ENCODE measurements at regions not wholly inside any gene's neighbourhood (a gene's known extent, or its start where the extent isn't known, plus 50 kb on each side); places are given as distances from the start of the nearest gene placed in this dataset.

DNA sequence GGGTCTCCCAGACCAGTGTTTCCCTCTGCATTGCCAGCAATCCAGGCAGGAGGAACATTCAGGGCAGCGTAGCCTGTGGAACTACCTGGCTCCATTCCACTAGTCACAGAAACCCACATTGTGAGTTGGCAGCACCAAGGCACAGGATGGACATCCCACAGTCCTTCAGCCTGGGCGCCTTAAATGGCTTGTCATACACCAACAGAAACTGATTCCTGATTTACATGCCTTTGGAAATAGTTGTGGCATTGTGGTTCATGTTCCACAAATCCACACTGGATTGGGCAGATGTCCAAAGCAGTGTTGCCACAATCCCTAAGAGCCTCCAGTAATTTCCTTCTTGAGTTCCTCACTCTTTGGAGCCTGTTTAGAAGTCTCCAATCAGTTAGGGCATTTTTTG is 225.6 kb downstream of the BLID start:
- 93% methylated on average over 2 of the region's 2 CpGs for WGBS
- no peaks in the 10 kb centered on the region for H3K9me3 ChIP-seq (ENCODE audit: control insufficient read depth in 2 of 2, insufficient read depth in 1 of 2, low read length in 1 of 2)
- no peaks in the 10 kb centered on the region for H3K36me3 ChIP-seq (ENCODE audit: control insufficient read depth in 2 of 2, insufficient read depth in 2 of 2, low read length in 1 of 2)
- no peak overlapping the region for H3K4me3 ChIP-seq (ENCODE audit: low read length in 2 of 2)
- DNase-seq (ENCODE audit: low read depth in 6 of 9, low spot score in 9 of 9) = no peak
- no peak overlapping the region for H3K27ac ChIP-seq (ENCODE audit: low read depth in 1 of 2, low read length in 1 of 2)
- H3K4me1 ChIP-seq (ENCODE audit: control insufficient read depth in 2 of 2, insufficient read depth in 2 of 2, low read length in 2 of 2) = no peaks in the 10 kb centered on the region
- no peaks in the 10 kb centered on the region for H3K27me3 ChIP-seq (ENCODE audit: control insufficient read depth in 2 of 2, insufficient read depth in 1 of 2, low read length in 1 of 2)

- H3K4me3 ChIP-seq (ENCODE audit: low read length in 2 of 2) = no peak overlapping the region
- no peak overlapping the region for H3K27ac ChIP-seq (ENCODE audit: low read depth in 1 of 2, low read length in 1 of 2)
- no peaks in the 10 kb centered on the region for H3K4me1 ChIP-seq (ENCODE audit: control insufficient read depth in 2 of 2, insufficient read depth in 2 of 2, low read length in 2 of 2)
- H3K27me3 ChIP-seq (ENCODE audit: control insufficient read depth in 2 of 2, insufficient read depth in 1 of 2, low read length in 1 of 2) = no peaks in the 10 kb centered on the region
- H3K36me3 ChIP-seq (ENCODE audit: control insufficient read depth in 2 of 2, insufficient read depth in 2 of 2, low read length in 1 of 2) = no peaks in the 10 kb centered on the region
- H3K9me3 ChIP-seq (ENCODE audit: control insufficient read depth in 2 of 2, insufficient read depth in 1 of 2, low read length in 1 of 2) = no peaks in the 10 kb centered on the region
- WGBS = 96% methylated on average over 1 of the region's 1 CpG
- no peak for DNase-seq (ENCODE audit: low read depth in 6 of 9, low spot score in 9 of 9)
Observed at GRCh38 chr11:121889931-121890330, 226.1 kb downstream of the BLID start.

DNA sequence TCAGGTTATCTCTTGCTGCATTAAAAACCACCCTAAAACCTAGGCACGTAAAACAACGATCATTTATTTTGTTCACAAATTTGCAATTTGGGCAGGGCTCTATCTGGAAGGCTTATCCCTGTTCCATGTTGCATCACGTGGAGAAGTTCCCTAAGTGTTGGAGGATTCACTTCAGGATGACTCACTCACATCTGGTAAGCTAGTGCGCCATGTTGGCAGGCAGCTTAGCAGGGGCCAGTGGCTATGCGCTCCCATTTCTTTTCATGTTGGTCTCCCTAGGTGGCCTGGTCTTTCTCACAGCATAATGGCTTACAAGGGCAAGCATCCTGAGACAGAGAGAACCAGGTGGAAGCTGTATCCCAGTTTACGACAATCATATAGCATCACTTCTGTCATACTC is 226.8 kb downstream of the BLID start:
- Histone ChIP-seq H3K4me3 (ENCODE audit: low read length in 2 of 2) (no peak overlapping the region), H3K4me1 (ENCODE audit: control insufficient read depth in 2 of 2, insufficient read depth in 2 of 2, low read length in 2 of 2) (no peaks in the 10 kb centered on the region), H3K36me3 (ENCODE audit: control insufficient read depth in 2 of 2, insufficient read depth in 2 of 2, low read length in 1 of 2) (no peaks in the 10 kb centered on the region), H3K27ac (ENCODE audit: low read depth in 1 of 2, low read length in 1 of 2) (no peak overlapping the region), H3K9me3 (ENCODE audit: control insufficient read depth in 2 of 2, insufficient read depth in 1 of 2, low read length in 1 of 2) (no peaks in the 10 kb centered on the region), H3K27me3 (ENCODE audit: control insufficient read depth in 2 of 2, insufficient read depth in 1 of 2, low read length in 1 of 2) (no peaks in the 10 kb centered on the region)
- DNase-seq (ENCODE audit: low read depth in 6 of 9, low spot score in 9 of 9) = no peak
- 96% methylated on average over 6 of the region's 6 CpGs for WGBS

- 97% methylated on average over 4 of the region's 4 CpGs for WGBS
- H3K4me3 ChIP-seq (ENCODE audit: low read length in 2 of 2) = no peak overlapping the region
- no peak overlapping the region for H3K27ac ChIP-seq (ENCODE audit: low read depth in 1 of 2, low read length in 1 of 2)
- DNase-seq (ENCODE audit: low read depth in 6 of 9, low spot score in 9 of 9) = no peak
- H3K27me3 ChIP-seq (ENCODE audit: control insufficient read depth in 2 of 2, insufficient read depth in 1 of 2, low read length in 1 of 2) = no peaks in the 10 kb centered on the region
- no peaks in the 10 kb centered on the region for H3K9me3 ChIP-seq (ENCODE audit: control insufficient read depth in 2 of 2, insufficient read depth in 1 of 2, low read length in 1 of 2)
- H3K36me3 ChIP-seq (ENCODE audit: control insufficient read depth in 2 of 2, insufficient read depth in 2 of 2, low read length in 1 of 2) = no peaks in the 10 kb centered on the region
- no peaks in the 10 kb centered on the region for H3K4me1 ChIP-seq (ENCODE audit: control insufficient read depth in 2 of 2, insufficient read depth in 2 of 2, low read length in 2 of 2)
Observed at GRCh38 chr11:121887976-121888557, 227.9 kb downstream of the BLID start.

- Histone ChIP-seq H3K27ac (ENCODE audit: low read depth in 1 of 2, low read length in 1 of 2) (no peak overlapping the region), H3K4me1 (ENCODE audit: control insufficient read depth in 2 of 2, insufficient read depth in 2 of 2, low read length in 2 of 2) (no peaks in the 10 kb centered on the region), H3K4me3 (ENCODE audit: low read length in 2 of 2) (no peak overlapping the region), H3K9me3 (ENCODE audit: control insufficient read depth in 2 of 2, insufficient read depth in 1 of 2, low read length in 1 of 2) (no peaks in the 10 kb centered on the region), H3K27me3 (ENCODE audit: control insufficient read depth in 2 of 2, insufficient read depth in 1 of 2, low read length in 1 of 2) (no peaks in the 10 kb centered on the region), H3K36me3 (ENCODE audit: control insufficient read depth in 2 of 2, insufficient read depth in 2 of 2, low read length in 1 of 2) (no peaks in the 10 kb centered on the region)
- 97% methylated on average over 3 of the region's 3 CpGs for WGBS
- DNase-seq (ENCODE audit: low read depth in 6 of 9, low spot score in 9 of 9) = no peak
Observed at GRCh38 chr11:121887569-121887968, 228.4 kb downstream of the BLID start.

GRCh38 chr11:121886996-121887395 is 229.0 kb downstream of the BLID start:
- Histone ChIP-seq H3K36me3 (ENCODE audit: control insufficient read depth in 2 of 2, insufficient read depth in 2 of 2, low read length in 1 of 2) (no peaks in the 10 kb centered on the region), H3K4me1 (ENCODE audit: control insufficient read depth in 2 of 2, insufficient read depth in 2 of 2, low read length in 2 of 2) (no peaks in the 10 kb centered on the region), H3K27me3 (ENCODE audit: control insufficient read depth in 2 of 2, insufficient read depth in 1 of 2, low read length in 1 of 2) (no peaks in the 10 kb centered on the region), H3K4me3 (ENCODE audit: low read length in 2 of 2) (no peak overlapping the region), H3K27ac (ENCODE audit: low read depth in 1 of 2, low read length in 1 of 2) (no peak overlapping the region), H3K9me3 (ENCODE audit: control insufficient read depth in 2 of 2, insufficient read depth in 1 of 2, low read length in 1 of 2) (no peaks in the 10 kb centered on the region)
- WGBS = 97% methylated on average over 2 of the region's 2 CpGs
- DNase-seq (ENCODE audit: low read depth in 6 of 9, low spot score in 9 of 9) = no peak

DNA sequence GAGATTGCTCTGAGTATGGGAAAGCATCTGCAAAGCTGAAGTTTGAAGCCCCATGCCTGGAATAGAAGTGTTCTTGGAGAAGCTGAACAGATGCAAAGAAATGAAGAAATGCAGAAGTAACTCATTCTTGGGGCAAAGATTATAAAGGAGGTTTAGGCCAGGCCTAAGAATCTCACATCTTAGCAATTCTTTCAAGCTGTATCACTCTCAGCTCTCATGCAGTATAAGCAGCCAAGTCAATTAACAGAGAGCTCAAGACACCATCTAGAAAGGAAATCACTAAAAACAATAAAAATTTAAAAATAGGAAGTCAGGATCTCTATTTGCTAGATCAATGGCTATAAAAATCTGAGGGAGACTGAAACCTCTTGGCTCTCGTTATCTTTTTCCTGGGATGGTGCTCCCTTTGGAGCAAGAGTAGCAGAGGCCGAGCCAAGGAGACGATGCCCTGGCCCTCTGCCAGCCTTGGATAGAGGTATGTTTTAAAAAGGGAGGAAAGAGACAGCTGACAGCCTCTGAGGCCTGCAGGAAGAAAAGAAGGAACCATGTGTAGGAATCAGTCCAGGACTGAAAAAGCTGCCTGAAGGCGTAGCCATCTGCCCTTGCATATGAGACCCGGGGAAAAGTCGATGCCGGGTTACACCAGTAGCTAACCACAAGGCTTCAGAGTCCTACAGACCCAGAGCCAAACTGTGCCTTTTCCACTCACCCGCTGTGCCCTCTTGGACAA is 229.8 kb downstream of the BLID start:
- Histone ChIP-seq H3K36me3 (ENCODE audit: control insufficient read depth in 2 of 2, insufficient read depth in 2 of 2, low read length in 1 of 2) (no peaks in the 10 kb centered on the region), H3K4me3 (ENCODE audit: low read length in 2 of 2) (no peak overlapping the region), H3K27me3 (ENCODE audit: control insufficient read depth in 2 of 2, insufficient read depth in 1 of 2, low read length in 1 of 2) (no peaks in the 10 kb centered on the region), H3K27ac (ENCODE audit: low read depth in 1 of 2, low read length in 1 of 2) (no peak overlapping the region), H3K4me1 (ENCODE audit: control insufficient read depth in 2 of 2, insufficient read depth in 2 of 2, low read length in 2 of 2) (no peaks in the 10 kb centered on the region), H3K9me3 (ENCODE audit: control insufficient read depth in 2 of 2, insufficient read depth in 1 of 2, low read length in 1 of 2) (no peaks in the 10 kb centered on the region)
- WGBS = 73% methylated on average over 8 of the region's 8 CpGs
- no peak for DNase-seq (ENCODE audit: low read depth in 6 of 9, low spot score in 9 of 9)

- H3K4me3 ChIP-seq (ENCODE audit: low read length in 2 of 2) = no peak overlapping the region
- H3K4me1 ChIP-seq (ENCODE audit: control insufficient read depth in 2 of 2, insufficient read depth in 2 of 2, low read length in 2 of 2) = no peaks in the 10 kb centered on the region
- H3K36me3 ChIP-seq (ENCODE audit: control insufficient read depth in 2 of 2, insufficient read depth in 2 of 2, low read length in 1 of 2) = no peaks in the 10 kb centered on the region
- no peaks in the 10 kb centered on the region for H3K27me3 ChIP-seq (ENCODE audit: control insufficient read depth in 2 of 2, insufficient read depth in 1 of 2, low read length in 1 of 2)
- no peak overlapping the region for H3K27ac ChIP-seq (ENCODE audit: low read depth in 1 of 2, low read length in 1 of 2)
- no peak for DNase-seq (ENCODE audit: low read depth in 6 of 9, low spot score in 9 of 9)
- H3K9me3 ChIP-seq (ENCODE audit: control insufficient read depth in 2 of 2, insufficient read depth in 1 of 2, low read length in 1 of 2) = no peaks in the 10 kb centered on the region
- 93% methylated on average over 2 of the region's 2 CpGs for WGBS
Observed at GRCh38 chr11:121884626-121885025, 231.4 kb downstream of the BLID start.

DNA sequence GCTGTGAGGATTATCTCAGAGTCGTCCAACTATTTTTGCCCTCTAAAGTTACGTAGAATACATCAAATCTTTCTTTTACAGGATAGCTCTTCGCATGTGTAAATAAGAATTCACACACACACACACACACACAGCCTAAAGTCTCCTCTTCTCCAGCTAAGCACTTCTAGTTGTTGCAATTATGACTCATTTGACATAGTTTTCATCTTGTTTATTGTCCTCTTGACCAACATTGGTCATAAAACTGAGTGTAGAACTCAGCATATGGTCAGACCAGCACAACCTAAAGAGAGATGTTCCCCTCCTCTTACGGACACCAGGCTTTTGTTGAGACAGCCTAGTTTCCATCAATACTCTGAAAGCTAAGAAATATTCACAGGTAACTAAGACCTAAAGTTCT is 234.2 kb downstream of the BLID start:
- no peaks in the 10 kb centered on the region for H3K4me1 ChIP-seq (ENCODE audit: control insufficient read depth in 2 of 2, insufficient read depth in 2 of 2, low read length in 2 of 2)
- no peaks in the 10 kb centered on the region for H3K9me3 ChIP-seq (ENCODE audit: control insufficient read depth in 2 of 2, insufficient read depth in 1 of 2, low read length in 1 of 2)
- DNase-seq (ENCODE audit: low read depth in 6 of 9, low spot score in 9 of 9) = no peak
- no peak overlapping the region for H3K4me3 ChIP-seq (ENCODE audit: low read length in 2 of 2)
- no peak overlapping the region for H3K27ac ChIP-seq (ENCODE audit: low read depth in 1 of 2, low read length in 1 of 2)
- WGBS = 93% methylated on average over 4 of the region's 4 CpGs
- no peaks in the 10 kb centered on the region for H3K27me3 ChIP-seq (ENCODE audit: control insufficient read depth in 2 of 2, insufficient read depth in 1 of 2, low read length in 1 of 2)
- H3K36me3 ChIP-seq (ENCODE audit: control insufficient read depth in 2 of 2, insufficient read depth in 2 of 2, low read length in 1 of 2) = no peaks in the 10 kb centered on the region

Data from thymus (tissue), 11 donors.